Spleen (tissue), 11 donors: ENCODE measurements at regions not wholly inside any gene's neighbourhood (a gene's known extent, or its start where the extent isn't known, plus 50 kb on each side); places are given as distances from the start of the nearest gene placed in this dataset.
"Not testable (repeated sequence)": the region's sequence is repeated elsewhere in the genome, so short reads cannot be mapped to it uniquely, and the experiment has no call there.

Source experiments
- DNase-seq: peaks from one replicate; pipeline ENCODE4 v3.0.0-alpha.2; 2020
- H3K27ac ChIP-seq, 8 donors: fragments of 200-600 bp; sonication (generic) in 7 of 8; 1 replicate in 4 of 8; 2 replicates in 4 of 8; pipeline versions ENCODE4 v1.5.0 to v1.8.0; 2016 to 2021; ENCODE audit warnings: inconsistent platforms in 4 of 8, mild to moderate bottlenecking in 4 of 8, moderate library complexity in 1 of 8
- H3K27me3 ChIP-seq, 7 donors: fragments of 200-600 bp; sonication (generic) in 6 of 7; replicated peaks in 1 of 7; 1 replicate in 4 of 7; 2 replicates in 3 of 7; pipeline versions ENCODE4 v1.5.0 to v1.8.0; 2016 to 2021; ENCODE audit warnings: inconsistent platforms in 3 of 7, mild to moderate bottlenecking in 1 of 7
- H3K36me3 ChIP-seq, 6 donors: fragments of 200-600 bp; sonication (generic) in 5 of 6; 1 replicate in 4 of 6; 2 replicates in 2 of 6; pipeline versions ENCODE4 v1.5.0 to v1.8.0; 2016 to 2021; ENCODE audit warnings: inconsistent platforms in 2 of 6
- H3K4me1 ChIP-seq, 6 donors: fragments of 200-600 bp; sonication (generic) in 5 of 6; 1 replicate in 3 of 6; 2 replicates in 3 of 6; pipeline versions ENCODE4 v1.5.0 to v1.8.0; 2016 to 2021; ENCODE audit warnings: inconsistent platforms in 3 of 6
- H3K4me3 ChIP-seq, 8 donors: fragments of 200-600 bp; sonication (generic) in 7 of 8; 1 replicate in 4 of 8; 2 replicates in 4 of 8; pipeline versions ENCODE4 v1.5.0 to v1.8.0; 2016 to 2021; ENCODE audit warnings: inconsistent platforms in 4 of 8, mild to moderate bottlenecking in 4 of 8, moderate library complexity in 2 of 8
- H3K9me3 ChIP-seq, 8 donors: fragments of 200-600 bp; sonication (generic) in 7 of 8; 1 replicate in 4 of 8; 2 replicates in 4 of 8; pipeline versions ENCODE4 v1.5.0 to v1.8.0; 2016 to 2021; ENCODE audit warnings: inconsistent platforms in 4 of 8
- CTCF ChIP-seq, 11 experiments: fragments of 200-600 bp in 7 of 11; fragments of 450-650 bp in 4 of 11; sonication (generic) in 4 of 11; IDR thresholded peaks in 8 of 11; conservative IDR thresholded peaks in 3 of 11; 1 replicate in 7 of 11; 2 replicates in 4 of 11; pipeline versions ENCODE4 v1.4.0 to v1.8.0; 2016 to 2021; ENCODE audit warnings: antibody characterized with exemption in 11 of 11, inconsistent platforms in 4 of 11, mild to moderate bottlenecking in 1 of 11
- POLR2A ChIP-seq, 3 donors: fragments of 450-650 bp; IDR thresholded peaks; one replicate each; pipeline ENCODE4 v1.5.1; 2017; ENCODE audit warnings: antibody characterized with exemption in 3 of 3, mild to moderate bottlenecking in 1 of 3
- POLR2AphosphoS5 ChIP-seq, 3 donors: sonication (generic); formaldehyde crosslinking; IDR thresholded peaks; one replicate each; pipeline ENCODE4 v1.5.1; 2017; ENCODE audit warnings: antibody characterized with exemption in 3 of 3
- WGBS, 5 donors: extraction: QIAGEN DNeasy Blood & Tissue Kit in 3 of 5; methylation state at CpG; one replicate each; pipeline versions ENCODE4 v1.1.5 to v1.1.7; 2013 to 2018; 5-methylcytosine and 5-hydroxymethylcytosine counted together
- intact Hi-C: fragments of 100-400 bp; cut with DNase I; formaldehyde crosslinking; loops from one replicate; pipeline ENCODE4 v1.15.0; 2023; ENCODE audit warnings: low total_unique reads
- donor health status: healthy with polysubstance abuse.
- donor health status: DM: no; HTN: no; CAD: no; lungs with moderate emphysema.
- donor health status: DM: no; HTN: no; CAD: no.
- donor health status: Bipolar disorder and iron deficiency.
- donor health status: healthy.
- donor health status: DM: no; HTN: no; CAD: no.
- donor health status: DM: yes; HTN: yes; CAD: no.

- Histone ChIP-seq H3K9me3 (peaks cover 0 to 31% (median 17%) of the 10 kb centered on the region in 8 donors), H3K4me1 (no peaks in the 10 kb centered on the region), H3K36me3 (no peaks in the 10 kb centered on the region), H3K4me3 (no peak overlapping the region), H3K27me3 (no peaks in the 10 kb centered on the region), H3K27ac (no peak overlapping the region)
- intact Hi-C loops: no loop called here
- DNase-seq: no peak
- no peak for TF ChIP-seq POLR2AphosphoS5 (IDR thresholded peaks at IDR 0.05)
- no peak for TF ChIP-seq CTCF (IDR thresholded peaks at IDR 0.05 in 8 of 11, conservative IDR thresholded peaks at IDR 0.05 in 3 of 11)
- TF ChIP-seq POLR2A (IDR thresholded peaks at IDR 0.05): no peak
- 38 to 61% (median 45%) methylated on average over 1 of the region's 1 CpG for WGBS, 5 donors
Observed at GRCh38 chr14:100007254-100007653, 58.0 kb upstream of the EVL start.

DNA sequence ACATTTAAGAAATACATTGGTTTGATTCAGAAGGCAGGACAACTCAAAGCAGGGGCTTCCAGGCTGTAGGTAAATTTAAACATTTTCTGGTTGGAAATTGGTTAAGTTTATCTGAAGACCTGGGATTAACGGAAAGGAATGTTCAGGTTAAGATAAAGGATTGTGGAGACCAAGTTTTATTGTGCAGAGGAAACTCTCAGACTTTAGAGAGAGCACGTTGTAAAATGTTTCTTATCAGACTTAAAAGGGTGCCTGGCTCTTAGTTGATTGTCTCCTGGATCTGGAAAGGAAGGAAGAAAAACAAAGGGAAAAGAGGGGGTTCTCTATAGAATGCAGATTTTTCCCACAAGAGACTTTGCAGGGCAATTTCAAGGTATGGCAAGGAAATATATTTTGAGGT, 55.4 kb upstream of the EVL start:
- intact Hi-C loops, H3K36me3 ChIP-seq, DNase-seq, H3K9me3 ChIP-seq, H3K27me3 ChIP-seq, H3K4me3 ChIP-seq, H3K4me1 ChIP-seq, H3K27ac ChIP-seq: not testable (repeated sequence)
- 50 to 73% (median 61%) methylated on average over 2 of the region's 2 CpGs for WGBS, 5 donors

DNA sequence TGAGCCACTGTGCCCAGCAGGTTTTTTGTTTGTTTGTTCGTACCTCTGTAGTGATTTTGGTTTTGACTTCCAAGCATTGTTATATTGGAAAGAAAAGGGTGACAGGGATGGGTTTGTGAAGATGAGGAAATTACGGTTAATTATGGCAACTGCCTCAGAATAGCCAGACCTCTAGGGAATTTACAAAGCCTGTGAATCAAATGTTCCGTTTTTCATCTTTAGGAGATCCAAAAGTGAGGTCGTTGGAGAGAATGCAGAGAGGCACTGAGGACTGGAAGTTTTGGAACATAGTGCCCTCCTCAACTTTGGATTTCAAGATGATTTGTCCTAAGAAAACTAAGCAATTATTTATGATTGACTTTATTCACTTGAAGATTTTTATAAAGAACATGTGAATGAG, 54.5 kb upstream of the EVL start:
- intact Hi-C loops: no loop called here
- peaks cover 0 to 7% (median 0%) of the 10 kb centered on the region in 6 donors for H3K4me1 ChIP-seq
- no peaks in the 10 kb centered on the region for H3K27me3 ChIP-seq
- H3K9me3 ChIP-seq: peaks cover 0 to under 1% (median 0%) of the 10 kb centered on the region in 8 donors
- H3K27ac ChIP-seq: no peak overlapping the region
- no peak for DNase-seq
- H3K4me3 ChIP-seq: no peak overlapping the region
- no peaks in the 10 kb centered on the region for H3K36me3 ChIP-seq
- no peak for TF ChIP-seq POLR2AphosphoS5 (IDR thresholded peaks at IDR 0.05)
- no peak for TF ChIP-seq POLR2A (IDR thresholded peaks at IDR 0.05)
- no peak for TF ChIP-seq CTCF (IDR thresholded peaks at IDR 0.05 in 8 of 11, conservative IDR thresholded peaks at IDR 0.05 in 3 of 11)
- 72 to 85% (median 84%) methylated on average over 4 of the region's 4 CpGs for WGBS, 5 donors

DNA sequence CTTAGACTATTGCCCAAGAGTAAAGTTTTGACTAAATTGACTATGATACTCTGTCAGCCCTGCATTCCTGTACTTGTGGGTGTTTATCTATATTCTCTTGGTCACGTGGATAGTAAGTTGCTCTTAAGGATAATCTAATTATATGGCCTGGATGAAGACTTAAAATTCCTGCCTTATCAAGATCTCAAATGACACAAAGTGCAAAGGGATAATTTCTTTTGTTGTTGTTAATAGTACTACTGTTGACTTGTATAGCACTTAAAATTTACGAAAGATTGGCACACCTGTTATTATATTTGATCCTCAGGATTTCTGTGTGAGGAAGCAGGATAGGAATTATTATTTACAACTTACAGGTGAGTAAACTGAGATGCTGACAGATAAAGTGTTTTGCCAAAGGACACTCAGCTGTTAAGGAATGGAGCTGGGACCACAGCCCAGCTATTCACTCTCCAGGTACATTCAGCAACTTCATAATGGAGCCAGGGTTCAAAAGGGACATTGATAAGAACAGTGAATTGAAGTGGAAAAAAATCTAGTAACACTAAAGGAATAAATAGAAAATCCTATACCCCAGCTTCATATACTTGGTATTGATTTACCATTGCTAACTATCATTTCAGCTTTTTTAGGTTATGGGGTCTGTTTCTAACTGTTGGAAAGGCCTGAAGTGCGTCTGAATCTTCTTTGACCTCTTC, 53.4 kb upstream of the EVL start:
- no peak overlapping the region for H3K27ac ChIP-seq
- 89 to 93% (median 92%) methylated on average over 3 of the region's 3 CpGs for WGBS, 5 donors
- H3K27me3 ChIP-seq: no peaks in the 10 kb centered on the region
- DNase-seq: no peak
- H3K4me3 ChIP-seq: no peak overlapping the region
- H3K4me1 ChIP-seq: peaks cover 0 to 9% (median 0%) of the 10 kb centered on the region in 6 donors
- no peak for TF ChIP-seq POLR2A (IDR thresholded peaks at IDR 0.05)
- TF ChIP-seq POLR2AphosphoS5 (IDR thresholded peaks at IDR 0.05): no peak
- no peak for TF ChIP-seq CTCF (IDR thresholded peaks at IDR 0.05 in 8 of 11, conservative IDR thresholded peaks at IDR 0.05 in 3 of 11)
- H3K9me3 ChIP-seq: no peaks in the 10 kb centered on the region
- H3K36me3 ChIP-seq: no peaks in the 10 kb centered on the region
- intact Hi-C loops: no loop called here
